ENCODE measurements at regions not wholly inside any gene's neighbourhood (a gene's known extent, or its start where the extent isn't known, plus 50 kb on each side); places are given as distances from the start of the nearest gene placed in this dataset.

DNA sequence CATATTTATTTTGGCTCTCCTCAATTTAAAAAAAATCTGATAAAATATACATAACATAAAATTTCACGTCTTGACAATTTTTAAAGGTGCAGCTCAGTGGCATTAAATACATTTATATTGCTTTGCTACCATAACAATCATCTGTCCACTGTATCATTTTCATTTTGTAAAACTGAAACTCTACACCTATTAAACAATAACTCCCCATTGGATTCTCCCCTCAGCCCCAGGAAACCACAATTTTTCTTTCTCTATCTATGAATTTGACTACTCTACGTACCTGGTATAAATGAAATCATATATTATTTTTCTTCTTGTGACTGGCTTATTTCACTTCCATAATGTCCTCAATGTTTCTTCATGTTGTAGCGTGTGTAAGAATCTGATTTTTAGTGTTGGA is 563.5 kb downstream of the PRR16 start:
- H2AFZ ChIP-seq (ENCODE audit: low read depth, low read length), result no peak overlapping the region
- no peaks in the 10 kb centered on the region for H3K27me3 ChIP-seq (ENCODE audit: control insufficient read depth in 2 of 2, insufficient read depth in 2 of 2, low read length in 2 of 2)
- no peaks in the 10 kb centered on the region for H3K9me1 ChIP-seq (ENCODE audit: control insufficient read depth, insufficient read depth, low read length)
- H3K4me3 ChIP-seq, result no peak overlapping the region
- WGBS (ENCODE audit: insufficient coverage, low coverage, missing lambda C conversion rate), result 11% methylated on average over 3 of the region's 3 CpGs
- intact Hi-C loops (cut with micrococcal nuclease) (no loop called here), in situ Hi-C loops (cut with MboI) (no loop called here)
- H4K20me1 ChIP-seq (replicated peaks; ENCODE audit: control insufficient read depth, insufficient read depth, low read length), result no peaks in the 10 kb centered on the region
- no peak for DNase-seq (ENCODE audit: extremely low read depth in 1 of 4, low spot score in 3 of 4)
- no peaks in the 10 kb centered on the region for H3K9me3 ChIP-seq (replicated peaks; ENCODE audit: control insufficient read depth, insufficient read depth, low read depth, low read length)
- no peaks in the 10 kb centered on the region for H3K4me1 ChIP-seq (replicated peaks in 1 of 2; ENCODE audit: control insufficient read depth in 2 of 2, insufficient read depth in 2 of 2, low read length in 2 of 2)
- FAIRE-seq, result no peak
- ATAC-seq, result no peak
- no TSS peak for BruUV-seq (replicated peaks)
- H3K36me3 ChIP-seq (ENCODE audit: control insufficient read depth, insufficient read depth, low read length), result no peaks in the 10 kb centered on the region
- H3K27ac ChIP-seq (ENCODE audit: extremely low read depth, low read depth, low read length), result no peak overlapping the region
- TF ChIP-seq, protein P1, sequence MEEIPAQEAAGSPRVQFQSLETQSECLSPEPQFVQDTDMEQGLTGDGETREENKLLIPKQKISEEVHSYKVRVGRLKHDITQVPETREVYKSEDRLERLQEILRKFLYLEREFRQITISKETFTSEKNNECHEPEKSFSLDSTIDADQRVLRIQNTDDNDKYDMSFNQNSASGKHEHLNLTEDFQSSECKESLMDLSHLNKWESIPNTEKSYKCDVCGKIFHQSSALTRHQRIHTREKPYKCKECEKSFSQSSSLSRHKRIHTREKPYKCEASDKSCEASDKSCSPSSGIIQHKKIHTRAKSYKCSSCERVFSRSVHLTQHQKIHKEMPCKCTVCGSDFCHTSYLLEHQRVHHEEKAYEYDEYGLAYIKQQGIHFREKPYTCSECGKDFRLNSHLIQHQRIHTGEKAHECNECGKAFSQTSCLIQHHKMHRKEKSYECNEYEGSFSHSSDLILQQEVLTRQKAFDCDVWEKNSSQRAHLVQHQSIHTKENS (CRISPR knock-in tag; IDR thresholded peaks at IDR 0.05), result no peak
- TF ChIP-seq ZBTB8A (IDR thresholded peaks at IDR 0.05; ENCODE audit: partially characterized antibody), result no peak
- TF ChIP-seq ATF6 (CRISPR knock-in tag; IDR thresholded peaks at IDR 0.05), result no peak
- no peak for TF ChIP-seq ZNF347 (CRISPR knock-in tag; IDR thresholded peaks at IDR 0.05; ENCODE audit: low read depth)
- TF ChIP-seq ARNT (IDR thresholded peaks at IDR 0.05), result no peak
- TF ChIP-seq, protein P2, sequence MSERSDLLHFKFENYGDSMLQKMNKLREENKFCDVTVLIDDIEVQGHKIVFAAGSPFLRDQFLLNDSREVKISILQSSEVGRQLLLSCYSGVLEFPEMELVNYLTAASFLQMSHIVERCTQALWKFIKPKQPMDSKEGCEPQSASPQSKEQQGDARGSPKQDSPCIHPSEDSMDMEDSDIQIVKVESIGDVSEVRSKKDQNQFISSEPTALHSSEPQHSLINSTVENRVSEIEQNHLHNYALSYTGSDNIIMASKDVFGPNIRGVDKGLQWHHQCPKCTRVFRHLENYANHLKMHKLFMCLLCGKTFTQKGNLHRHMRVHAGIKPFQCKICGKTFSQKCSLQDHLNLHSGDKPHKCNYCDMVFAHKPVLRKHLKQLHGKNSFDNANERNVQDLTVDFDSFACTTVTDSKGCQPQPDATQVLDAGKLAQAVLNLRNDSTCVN (CRISPR knock-in tag; IDR thresholded peaks at IDR 0.05), result no peak
- no peak for TF ChIP-seq RHOXF2B (CRISPR knock-in tag; conservative IDR thresholded peaks at IDR 0.05)
- no peak for TF ChIP-seq ZFP1 (CRISPR knock-in tag; IDR thresholded peaks at IDR 0.05)
- no peak for TF ChIP-seq BHLHE40 (IDR thresholded peaks at IDR 0.05; ENCODE audit: low read length)
- TF ChIP-seq, protein P3, sequence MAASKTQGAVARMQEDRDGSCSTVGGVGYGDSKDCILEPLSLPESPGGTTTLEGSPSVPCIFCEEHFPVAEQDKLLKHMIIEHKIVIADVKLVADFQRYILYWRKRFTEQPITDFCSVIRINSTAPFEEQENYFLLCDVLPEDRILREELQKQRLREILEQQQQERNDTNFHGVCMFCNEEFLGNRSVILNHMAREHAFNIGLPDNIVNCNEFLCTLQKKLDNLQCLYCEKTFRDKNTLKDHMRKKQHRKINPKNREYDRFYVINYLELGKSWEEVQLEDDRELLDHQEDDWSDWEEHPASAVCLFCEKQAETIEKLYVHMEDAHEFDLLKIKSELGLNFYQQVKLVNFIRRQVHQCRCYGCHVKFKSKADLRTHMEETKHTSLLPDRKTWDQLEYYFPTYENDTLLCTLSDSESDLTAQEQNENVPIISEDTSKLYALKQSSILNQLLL (CRISPR knock-in tag; IDR thresholded peaks at IDR 0.05; ENCODE audit: borderline replicate concordance), result no peak
- no peak for TF ChIP-seq ZNF197 (CRISPR knock-in tag; IDR thresholded peaks at IDR 0.05; ENCODE audit: low read depth)
- no peak for TF ChIP-seq HSF4 (CRISPR knock-in tag; IDR thresholded peaks at IDR 0.05; ENCODE audit: borderline replicate concordance)
- TF ChIP-seq CXXC5 (CRISPR knock-in tag; IDR thresholded peaks at IDR 0.05), result no peak
- no peak for TF ChIP-seq HCFC1 (IDR thresholded peaks at IDR 0.05; ENCODE audit: low read depth, low read length)
- no peak for TF ChIP-seq ZKSCAN1 (IDR thresholded peaks at IDR 0.05; ENCODE audit: low read depth, low read length)
- TF ChIP-seq ZNF589 (CRISPR knock-in tag; IDR thresholded peaks at IDR 0.05; ENCODE audit: low read depth), result no peak
- TF ChIP-seq HNRNPL (IDR thresholded peaks at IDR 0.05; ENCODE audit: low read depth, low read length), result no peak
- TF ChIP-seq CC2D1A (IDR thresholded peaks at IDR 0.05), result no peak
- TF ChIP-seq ZNF140 (CRISPR knock-in tag; IDR thresholded peaks at IDR 0.05), result no peak
- POLR2A ChIA-PET, result no interaction called here
- CTCF ChIA-PET (ENCODE audit: low intra/inter-chr PET ratio), result no interaction called here
- no peak overlapping the region for H3K4me2 ChIP-seq (ENCODE audit: insufficient read depth, low read length)
- no peak overlapping the region for H3K9ac ChIP-seq (ENCODE audit: insufficient read depth in 1 of 2, low read depth in 2 of 2, low read length in 2 of 2)
- H3K79me2 ChIP-seq (ENCODE audit: control insufficient read depth, insufficient read depth, low read length), result no peaks in the 10 kb centered on the region

Data from K562 (cell line).